DMS53 treated with DMSO at 0.1 percent for 48 hours (cell line): ENCODE measurements at regions not wholly inside any gene's neighbourhood (a gene's known extent, or its start where the extent isn't known, plus 50 kb on each side); places are given as distances from the start of the nearest gene placed in this dataset.

ENCODE experiments used
- DNase-seq: peaks from one replicate; lab custom pipeline; 2025; ENCODE audit not compliant: unreplicated experiment; lab: John Stamatoyannopoulos, UW

DNA sequence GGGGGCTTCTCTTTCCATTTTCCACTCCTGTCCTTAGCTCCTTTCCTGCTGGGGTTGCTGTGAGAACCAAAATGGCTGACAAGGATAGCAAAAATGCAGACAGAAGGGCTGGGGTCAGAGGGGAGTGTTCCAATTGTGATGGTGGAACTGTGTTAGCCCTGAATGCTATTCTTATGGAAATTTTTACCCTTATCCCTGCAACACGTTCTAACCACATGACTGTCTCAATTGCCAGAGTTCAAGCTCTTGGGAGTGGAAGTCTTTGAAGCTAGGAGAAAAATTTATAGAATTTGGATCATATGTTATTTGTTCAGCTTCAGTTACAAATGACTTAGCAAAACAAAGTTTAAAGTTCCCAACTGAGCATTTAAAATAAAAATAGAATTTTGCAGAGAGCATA, 134.1 kb downstream of the ADCYAP1R1 start:
- no peak for DNase-seq

DNA sequence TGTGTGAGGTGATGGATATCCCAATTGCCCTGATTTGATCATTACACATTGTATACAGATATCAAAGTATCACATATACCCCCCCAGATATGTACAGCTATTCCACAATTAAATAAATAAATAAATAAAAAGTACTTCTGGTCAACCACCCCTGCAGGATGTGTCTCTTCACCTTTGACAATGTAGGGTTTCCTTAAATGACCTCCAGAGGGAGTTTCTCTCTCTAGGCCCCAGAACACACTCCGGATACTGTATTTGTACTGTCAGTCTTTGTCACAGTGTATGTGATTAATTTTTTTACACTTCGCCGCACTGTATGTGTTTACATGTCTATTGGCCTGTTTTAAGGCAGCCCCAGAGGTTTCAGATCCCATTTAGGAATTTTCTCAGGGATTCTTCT, 123.6 kb downstream of the ADCYAP1R1 start:
- DNase-seq, result no peak

DNA sequence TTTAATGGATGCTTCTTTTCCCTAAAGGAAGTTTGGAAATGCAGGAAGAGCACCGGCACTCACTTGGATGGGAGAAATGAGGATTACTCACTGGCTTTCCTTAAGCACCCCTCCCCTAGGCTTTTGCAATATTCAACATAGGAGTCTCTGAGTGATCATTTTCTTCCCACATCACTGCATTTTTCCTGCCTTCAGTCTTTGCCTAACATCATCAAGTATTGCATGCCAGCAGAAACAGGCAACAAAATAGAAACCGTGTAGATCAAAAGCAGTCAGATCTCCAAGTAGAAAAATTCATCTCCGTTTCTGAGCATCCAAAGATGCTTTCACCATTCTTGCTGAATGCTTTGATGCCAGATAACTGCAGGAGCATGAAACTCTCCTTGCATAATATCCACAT, 119.9 kb downstream of the ADCYAP1R1 start:
- DNase-seq, result no peak

DNA sequence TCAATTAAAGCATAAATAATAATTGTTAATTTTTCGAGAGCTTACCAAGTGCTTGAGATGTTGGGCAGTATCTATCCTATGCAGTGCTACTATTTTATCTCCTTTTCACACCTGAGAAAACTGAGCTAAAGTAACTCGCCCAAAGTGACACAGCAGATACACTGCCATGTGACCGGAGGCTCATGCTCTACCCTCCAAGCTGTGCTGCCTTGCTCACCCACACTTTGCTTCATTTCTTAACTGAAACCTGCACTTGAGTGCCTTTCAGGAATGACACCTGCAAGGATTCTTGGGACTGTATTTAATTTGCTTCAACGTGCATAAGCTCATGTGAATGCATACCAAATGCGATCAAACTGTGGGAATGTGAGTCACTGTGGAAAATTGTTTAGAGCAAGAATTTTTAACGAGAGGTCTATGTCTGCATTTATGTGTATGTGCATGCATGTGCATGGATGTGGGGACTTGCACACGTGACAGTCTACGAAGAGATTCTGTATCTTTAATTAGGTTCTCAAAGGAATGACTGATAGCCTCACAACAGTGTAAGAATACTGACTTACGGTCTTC, 119.2 kb downstream of the ADCYAP1R1 start:
- DNase-seq, result no peak
